HepG2 (cell line): ENCODE measurements at regions not wholly inside any gene's neighbourhood (a gene's known extent, or its start where the extent isn't known, plus 50 kb on each side); places are given as distances from the start of the nearest gene placed in this dataset.

Experiments used
- ATAC-seq: fragments of 200-7000 bp; cut with Tn5 transposase; 3 replicates; pipeline ENCODE4 v1.9.1; 2020; ENCODE audit warnings: mild to moderate bottlenecking, moderate library complexity
- BruUV-seq: library from RNA; stranded (reverse); fragments of 400-500 nt; replicated peaks from 2 replicates; lab custom pipeline; 2021; lab: Mats Ljungman, UMichigan
- CTCF ChIA-PET: fragments of 300-600 bp; formaldehyde crosslinking; extraction: SDS; loops from one replicate; lab custom pipeline; 2021; ENCODE audit warnings: low total read pairs, inconsistent platforms, low intra/inter-chr PET ratio; lab: Yijun Ruan, JAX
- POLR2A ChIA-PET: fragments of 350-600 bp; sonication (Branson Sonifier 250); formaldehyde crosslinking; loops from one replicate; lab custom pipeline; 2020; ENCODE audit warnings: antibody characterized with exemption, inconsistent platforms; lab: Yijun Ruan, JAX
- DNase-seq: peaks from one replicate; pipeline ENCODE4 v3.0.0-alpha.2; 2015; ENCODE audit warnings: low spot score
- FAIRE-seq: peaks from 3 replicates; lab custom pipeline; 2011; peaks lifted over from hg19 to GRCh38; lab: Jason Lieb, UNC
- H2AFZ ChIP-seq: one replicate; pipeline ENCODE4 v1.6.1; 2011; ENCODE audit warnings: low read length, inconsistent platforms
- H3K27ac ChIP-seq: fragments of 300-600 bp; 3 replicates; pipeline ENCODE4 v1.8.0; 2011; ENCODE audit warnings: mixed run types, mild to moderate bottlenecking, mixed read lengths, low read length, inconsistent platforms; ENCODE audit not compliant: insufficient read depth; ENCODE audit errors: extremely low read length
- H3K27me3 ChIP-seq, 2 experiments: fragments of 200-600 bp in 1 of 2; 2 replicates in 1 of 2; 3 replicates in 1 of 2; pipeline versions ENCODE4 v1.6.0 to v1.8.0; 2011; ENCODE audit warnings: low read length in 2 of 2, mild to moderate bottlenecking in 2 of 2, moderate library complexity in 2 of 2, inconsistent platforms in 1 of 2; ENCODE audit not compliant: insufficient read depth in 2 of 2, control insufficient read depth in 1 of 2
- H3K36me3 ChIP-seq, 2 experiments: fragments of 200-600 bp in 1 of 2; replicated peaks in 1 of 2; 2 replicates in 1 of 2; 3 replicates in 1 of 2; pipeline versions ENCODE4 v1.5.1 to v1.8.0; 2011; ENCODE audit warnings: low read length in 2 of 2, inconsistent platforms in 1 of 2; ENCODE audit not compliant: insufficient read depth in 2 of 2, control insufficient read depth in 1 of 2
- H3K4me1 ChIP-seq: 2 replicates; pipeline ENCODE4 v1.5.1; 2012; ENCODE audit warnings: low read length, inconsistent platforms; ENCODE audit not compliant: insufficient read depth
- H3K4me2 ChIP-seq: 2 replicates; pipeline ENCODE4 v1.6.0; 2011; ENCODE audit warnings: low read depth, low read length, inconsistent platforms
- H3K4me3 ChIP-seq, 3 experiments: fragments of 200-600 bp in 1 of 3; sonication (generic), shearing (Covaris generic) in 1 of 3; replicated peaks in 1 of 3; 2 replicates each; pipeline ENCODE4 v1.5.1; 2011 to 2016; ENCODE audit warnings: low read length in 3 of 3, inconsistent platforms in 2 of 3, low read depth in 2 of 3, mild to moderate bottlenecking in 2 of 3, control low read depth in 1 of 3, mixed read lengths in 1 of 3; ENCODE audit not compliant: insufficient read depth in 1 of 3
- H3K79me2 ChIP-seq: one replicate; pipeline ENCODE4 v1.6.1; 2011; ENCODE audit warnings: low read length, inconsistent platforms; ENCODE audit not compliant: insufficient read depth
- H3K9ac ChIP-seq: 2 replicates; pipeline ENCODE4 v1.6.0; 2011; ENCODE audit warnings: mild to moderate bottlenecking, low read depth, low read length, inconsistent platforms; ENCODE audit not compliant: insufficient read depth
- H3K9me3 ChIP-seq: 2 replicates; pipeline ENCODE4 v1.5.1; 2012; ENCODE audit warnings: mild to moderate bottlenecking, low read length
- H4K20me1 ChIP-seq: 2 replicates; pipeline ENCODE4 v1.6.0; 2011; ENCODE audit warnings: inconsistent platforms, mild to moderate bottlenecking, low read length, moderate library complexity; ENCODE audit not compliant: insufficient read depth
- BRCA1 ChIP-seq: sonication (generic); formaldehyde crosslinking; IDR thresholded peaks from 2 replicates; pipeline ENCODE4 v1.4.0; 2020; ENCODE audit warnings: missing genetic modification reagents
- CEBPG ChIP-seq: IDR thresholded peaks from 2 replicates; pipeline ENCODE4 v1.6.1; 2016
- FOSL1 ChIP-seq: sonication (generic); formaldehyde crosslinking; IDR thresholded peaks from 2 replicates; pipeline ENCODE4 v1.9.0; 2021; ENCODE audit warnings: missing genetic modification reagents, borderline replicate concordance
- GABPB1 ChIP-seq: IDR thresholded peaks from 2 replicates; pipeline ENCODE4 v1.6.1; 2016; ENCODE audit warnings: mild to moderate bottlenecking, missing genetic modification reagents, moderate library complexity, missing compliant biosample characterization
- HOXA3 ChIP-seq: sonication (generic); formaldehyde crosslinking; IDR thresholded peaks from 2 replicates; pipeline ENCODE4 v1.5.0; 2020; ENCODE audit warnings: missing genetic modification reagents
- ISL2 ChIP-seq: sonication (generic); formaldehyde crosslinking; IDR thresholded peaks from 2 replicates; pipeline ENCODE4 v1.5.0; 2020; ENCODE audit warnings: missing genetic modification reagents
- KLF13 ChIP-seq: sonication (generic); formaldehyde crosslinking; IDR thresholded peaks from 2 replicates; pipeline ENCODE4 v1.4.0; 2020; ENCODE audit warnings: mild to moderate bottlenecking, missing genetic modification reagents
- MATR3 ChIP-seq: sonication (generic); formaldehyde crosslinking; IDR thresholded peaks from 2 replicates; pipeline ENCODE4 v1.4.0; 2020; ENCODE audit warnings: missing genetic modification reagents
- MED8 ChIP-seq: sonication (generic); formaldehyde crosslinking; IDR thresholded peaks from 2 replicates; pipeline ENCODE4 v1.8.1; 2023; ENCODE audit warnings: mild to moderate bottlenecking, missing genetic modification reagents; ENCODE audit not compliant: insufficient replicate concordance
- NFYB ChIP-seq: sonication (generic); formaldehyde crosslinking; IDR thresholded peaks from 2 replicates; pipeline ENCODE4 v1.4.0; 2020; ENCODE audit warnings: missing genetic modification reagents
- NKX3-1 ChIP-seq: sonication (generic); formaldehyde crosslinking; IDR thresholded peaks from 2 replicates; pipeline ENCODE4 v1.5.0; 2020; ENCODE audit warnings: missing genetic modification reagents
- SIN3B ChIP-seq: fragments of 150-350 bp; IDR thresholded peaks from 2 replicates; pipeline ENCODE4 v1.6.1; 2014; ENCODE audit warnings: low read length
- SMARCC2 ChIP-seq: fragments of 450-650 bp; IDR thresholded peaks from 2 replicates; pipeline ENCODE4 v1.6.1; 2017; ENCODE audit warnings: antibody characterized with exemption, mild to moderate bottlenecking
- ZNF501 ChIP-seq: sonication (generic); formaldehyde crosslinking; IDR thresholded peaks from 2 replicates; pipeline ENCODE4 v1.5.1; 2020; ENCODE audit warnings: mild to moderate bottlenecking, moderate library complexity, missing genetic modification reagents
- ZNF530 ChIP-seq: sonication (generic); formaldehyde crosslinking; IDR thresholded peaks from 2 replicates; pipeline ENCODE4 v1.5.0; 2020; ENCODE audit warnings: low read depth, mild to moderate bottlenecking, missing genetic modification reagents
- ZNF773 ChIP-seq: sonication (generic); formaldehyde crosslinking; IDR thresholded peaks from 2 replicates; pipeline ENCODE4 v1.4.0; 2020; ENCODE audit warnings: missing genetic modification reagents, borderline replicate concordance
- WGBS: methylation state at CpG from one replicate; pipeline ENCODE4 v1.1.6; 2017; ENCODE audit warnings: low lambda C conversion rate; 5-methylcytosine and 5-hydroxymethylcytosine counted together
- in situ Hi-C: cut with HindIII; loops from 2 replicates; pipeline ENCODE4 v1.10.0; 2017; ENCODE audit warnings: low pct_unique_long_range_greater_than_20kb; ENCODE audit not compliant: extremely low pct_ligation_motif_present
- intact Hi-C: fragments of 100-400 bp; cut with micrococcal nuclease; formaldehyde crosslinking; loops from one replicate; pipeline ENCODE4 v1.10.0; 2022; ENCODE audit not compliant: unreplicated experiment
- TF ChIP-seq, protein P1 (sequence below): sonication (generic); formaldehyde crosslinking; IDR thresholded peaks from 2 replicates; pipeline ENCODE4 v1.5.0; 2020; ENCODE audit warnings: missing genetic modification reagents, mild to moderate bottlenecking, borderline replicate concordance
- TF ChIP-seq, protein P2 (sequence below), 2 experiments: fragments of 450-650 bp in 1 of 2; sonication (generic) in 1 of 2; formaldehyde crosslinking in 1 of 2; IDR thresholded peaks; 2 replicates each; pipeline versions ENCODE4 v1.6.1 to v1.8.0; 2016 to 2022; ENCODE audit warnings: antibody characterized with exemption in 1 of 2, mild to moderate bottlenecking in 1 of 2, missing genetic modification reagents in 1 of 2

- TF ChIP-seq HOXA3 (CRISPR knock-in tag) (no peak), MATR3 (no peak), SIN3B (no peak), GABPB1 (CRISPR knock-in tag) (no peak), ZNF773 (CRISPR knock-in tag) (no peak)
- TF ChIP-seq, protein P1, sequence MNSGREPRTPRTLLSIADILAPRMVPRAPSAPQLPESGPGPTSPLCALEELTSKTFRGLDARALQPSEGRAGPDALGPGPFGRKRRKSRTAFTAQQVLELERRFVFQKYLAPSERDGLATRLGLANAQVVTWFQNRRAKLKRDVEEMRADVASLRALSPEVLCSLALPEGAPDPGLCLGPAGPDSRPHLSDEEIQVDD: no peak
These were observed 624.5 kb upstream of the SGO1 start (continued) for GRCh38 chr3:20810555-20810954.

GRCh38 chr3:20809356-20809755 lies 623.4 kb upstream of the SGO1 start:
- 0% methylated on average over 3 of the region's 3 CpGs for WGBS
- no TSS peak for BruUV-seq
- Histone ChIP-seq H3K27ac (no peak overlapping the region), H2AFZ (no peak overlapping the region), H4K20me1 (no peaks in the 10 kb centered on the region), H3K4me2 (no peak overlapping the region), H3K9me3 (peaks cover 90% of the 10 kb centered on the region), H3K4me1 (no peaks in the 10 kb centered on the region), H3K9ac (no peak overlapping the region), H3K27me3 (no peaks in the 10 kb centered on the region), H3K79me2 (no peaks in the 10 kb centered on the region), H3K36me3 (no peaks in the 10 kb centered on the region), H3K4me3 (no peak overlapping the region)
- CTCF ChIA-PET: no interaction called here
- POLR2A ChIA-PET: no interaction called here
- ATAC-seq (no peak), DNase-seq (no peak), FAIRE-seq (no peak)
- in situ Hi-C loops (no loop called here), intact Hi-C loops (no loop called here)
- TF ChIP-seq, protein P2, sequence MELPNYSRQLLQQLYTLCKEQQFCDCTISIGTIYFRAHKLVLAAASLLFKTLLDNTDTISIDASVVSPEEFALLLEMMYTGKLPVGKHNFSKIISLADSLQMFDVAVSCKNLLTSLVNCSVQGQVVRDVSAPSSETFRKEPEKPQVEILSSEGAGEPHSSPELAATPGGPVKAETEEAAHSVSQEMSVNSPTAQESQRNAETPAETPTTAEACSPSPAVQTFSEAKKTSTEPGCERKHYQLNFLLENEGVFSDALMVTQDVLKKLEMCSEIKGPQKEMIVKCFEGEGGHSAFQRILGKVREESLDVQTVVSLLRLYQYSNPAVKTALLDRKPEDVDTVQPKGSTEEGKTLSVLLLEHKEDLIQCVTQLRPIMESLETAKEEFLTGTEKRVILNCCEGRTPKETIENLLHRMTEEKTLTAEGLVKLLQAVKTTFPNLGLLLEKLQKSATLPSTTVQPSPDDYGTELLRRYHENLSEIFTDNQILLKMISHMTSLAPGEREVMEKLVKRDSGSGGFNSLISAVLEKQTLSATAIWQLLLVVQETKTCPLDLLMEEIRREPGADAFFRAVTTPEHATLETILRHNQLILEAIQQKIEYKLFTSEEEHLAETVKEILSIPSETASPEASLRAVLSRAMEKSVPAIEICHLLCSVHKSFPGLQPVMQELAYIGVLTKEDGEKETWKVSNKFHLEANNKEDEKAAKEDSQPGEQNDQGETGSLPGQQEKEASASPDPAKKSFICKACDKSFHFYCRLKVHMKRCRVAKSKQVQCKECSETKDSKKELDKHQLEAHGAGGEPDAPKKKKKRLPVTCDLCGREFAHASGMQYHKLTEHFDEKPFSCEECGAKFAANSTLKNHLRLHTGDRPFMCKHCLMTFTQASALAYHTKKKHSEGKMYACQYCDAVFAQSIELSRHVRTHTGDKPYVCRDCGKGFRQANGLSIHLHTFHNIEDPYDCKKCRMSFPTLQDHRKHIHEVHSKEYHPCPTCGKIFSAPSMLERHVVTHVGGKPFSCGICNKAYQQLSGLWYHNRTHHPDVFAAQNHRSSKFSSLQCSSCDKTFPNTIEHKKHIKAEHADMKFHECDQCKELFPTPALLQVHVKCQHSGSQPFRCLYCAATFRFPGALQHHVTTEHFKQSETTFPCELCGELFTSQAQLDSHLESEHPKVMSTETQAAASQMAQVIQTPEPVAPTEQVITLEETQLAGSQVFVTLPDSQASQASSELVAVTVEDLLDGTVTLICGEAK (IDR thresholded peaks at IDR 0.05): no peak
- TF ChIP-seq, protein P2 (CRISPR knock-in tag; IDR thresholded peaks at IDR 0.05): no peak
- TF ChIP-seq NKX3-1 (CRISPR knock-in tag) (no peak), ZNF501 (CRISPR knock-in tag) (no peak), ISL2 (CRISPR knock-in tag) (no peak), ZNF530 (CRISPR knock-in tag) (no peak), KLF13 (CRISPR knock-in tag) (no peak), FOSL1 (CRISPR knock-in tag) (no peak), CEBPG (no peak), NFYB (no peak), SMARCC2 (no peak), MED8 (CRISPR knock-in tag) (no peak), BRCA1 (CRISPR knock-in tag) (no peak)
